ENCODE measurements at regions not wholly inside any gene's neighbourhood (a gene's known extent, or its start where the extent isn't known, plus 50 kb on each side); places are given as distances from the start of the nearest gene placed in this dataset.

DNA sequence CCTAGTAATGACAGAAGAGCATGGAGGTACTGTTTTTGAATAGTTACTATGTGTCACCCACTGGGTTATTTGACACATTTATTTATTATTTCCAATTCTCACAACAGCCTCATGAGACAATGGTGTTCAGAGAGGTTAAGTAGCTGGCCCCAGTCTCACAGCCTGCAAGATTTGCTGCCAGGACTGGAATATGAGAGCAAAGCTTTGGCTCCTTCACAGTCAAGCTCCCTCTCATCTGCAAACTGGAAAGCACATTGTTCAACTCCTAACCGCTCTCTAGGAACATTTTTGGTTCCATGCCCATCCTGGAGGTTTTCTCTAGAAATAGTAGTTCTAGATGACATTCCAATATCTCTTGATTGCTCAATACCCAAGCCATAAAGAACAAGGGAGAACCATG, 75.5 kb upstream of the CXCL12 start:
- WGBS (ENCODE audit: insufficient coverage): no CpG with 5 or more reads among the region's 1 CpG
- TF ChIP-seq EZH2 (IDR thresholded peaks at IDR 0.05; ENCODE audit: borderline replicate concordance, insufficient read depth, low read depth, low read length, poor library complexity, severe bottlenecking) (no peak), CTCF (IDR thresholded peaks at IDR 0.05) (no peak)
- Mint-ChIP-seq H3K27me3 (peaks cover 4% of the 10 kb centered on the region), H3K9me3 (ENCODE audit: insufficient read depth) (no peaks in the 10 kb centered on the region), H3K4me1 (no peaks in the 10 kb centered on the region), H3K4me3 (no peak overlapping the region), H3K27ac (no peak overlapping the region)
- ChIA-PET CTCF (no interaction called here), POLR2A (interaction anchor here (0.7 kb wide), 1 partner anchor 12 kb away, joined by 6 read pairs; no protein-coding TSS in a partner anchor)
- no peaks in the 10 kb centered on the region for H4K20me1 ChIP-seq (ENCODE audit: control insufficient read depth, insufficient read depth, low read length, poor library complexity, severe bottlenecking)
- no peaks in the 10 kb centered on the region for H3K79me2 ChIP-seq (ENCODE audit: control insufficient read depth, insufficient read depth, low read length)
- DNase-seq (no peak), ATAC-seq (ENCODE audit: low read depth) (no peak)
- peaks cover 0 to 9% (median 0%) of the 10 kb centered on the region in 3 donors for H3K9me3 ChIP-seq (ENCODE audit: control extremely low read depth in 1 of 3, control insufficient read depth in 2 of 3, insufficient read depth in 1 of 3, low read length in 2 of 3)
- intact Hi-C loops (cut with micrococcal nuclease): no loop called here
- no peak overlapping the region for H3K4me2 ChIP-seq (replicated peaks; ENCODE audit: low read depth, low read length, poor library complexity, severe bottlenecking)
- no peak overlapping the region for H2AFZ ChIP-seq (ENCODE audit: insufficient read depth, low read depth, low read length, poor library complexity, severe bottlenecking)
- H3K36me3 ChIP-seq (replicated peaks in 1 of 2; ENCODE audit: control extremely low read depth in 1 of 2, control insufficient read depth in 1 of 2, extremely low read depth in 1 of 2, insufficient read depth in 2 of 2, low read length in 1 of 2): no peaks in the 10 kb centered on the region
- no peak overlapping the region for H3K4me3 ChIP-seq (ENCODE audit: control extremely low read depth in 1 of 5, extremely low read depth in 1 of 5, insufficient read depth in 1 of 5, low read depth in 2 of 5, low read length in 4 of 5)
- H3K9ac ChIP-seq (ENCODE audit: low read length): no peak overlapping the region
- H3K27ac ChIP-seq (ENCODE audit: low read length in 2 of 2): no peak overlapping the region
- H3K4me1 ChIP-seq (ENCODE audit: control insufficient read depth in 2 of 2, insufficient read depth in 2 of 2, low read length in 2 of 2): no peaks in the 10 kb centered on the region
- no peaks in the 10 kb centered on the region for H3K27me3 ChIP-seq (replicated peaks in 1 of 4; ENCODE audit: control extremely low read depth in 1 of 4, control insufficient read depth in 3 of 4, insufficient read depth in 4 of 4, low read length in 3 of 4)

DNA sequence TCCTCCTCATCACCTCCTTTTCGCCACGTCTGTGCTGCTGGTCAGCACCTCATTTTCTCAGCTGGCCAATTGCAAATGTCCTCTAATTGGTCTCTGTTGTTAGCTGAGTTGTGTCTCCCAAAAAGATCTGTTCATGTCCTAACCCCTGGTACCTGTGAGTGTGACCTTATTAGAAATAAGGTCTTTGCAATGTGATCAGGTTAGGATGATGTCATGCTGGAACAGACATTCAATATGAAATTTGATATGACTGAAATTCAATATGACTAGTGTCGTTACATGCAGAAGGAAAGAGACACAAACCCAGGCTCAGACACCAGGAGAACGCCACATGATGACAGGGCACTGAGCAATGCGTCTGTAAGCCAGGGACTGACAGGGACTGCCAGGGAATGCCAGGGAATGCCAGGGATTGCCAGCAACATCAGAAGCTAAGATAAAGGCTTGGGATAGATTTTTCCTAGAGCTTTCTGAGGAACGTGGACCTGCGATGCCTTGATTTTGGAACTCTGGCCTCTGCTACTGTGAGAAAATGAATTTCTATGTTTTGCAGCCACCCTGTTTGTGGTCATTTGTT, 77.5 kb upstream of the CXCL12 start:
- ChIA-PET POLR2A (no interaction called here), CTCF (no interaction called here)
- no peak overlapping the region for H3K4me3 ChIP-seq (ENCODE audit: control extremely low read depth in 1 of 5, extremely low read depth in 1 of 5, insufficient read depth in 1 of 5, low read depth in 2 of 5, low read length in 4 of 5)
- H3K36me3 ChIP-seq (replicated peaks in 1 of 2; ENCODE audit: control extremely low read depth in 1 of 2, control insufficient read depth in 1 of 2, extremely low read depth in 1 of 2, insufficient read depth in 2 of 2, low read length in 1 of 2): no peaks in the 10 kb centered on the region
- DNase-seq (no peak), ATAC-seq (ENCODE audit: low read depth) (no peak)
- no peak overlapping the region for H3K4me2 ChIP-seq (replicated peaks; ENCODE audit: low read depth, low read length, poor library complexity, severe bottlenecking)
- no peak overlapping the region for H3K9ac ChIP-seq (ENCODE audit: low read length)
- no peak for TF ChIP-seq EZH2 (IDR thresholded peaks at IDR 0.05; ENCODE audit: borderline replicate concordance, insufficient read depth, low read depth, low read length, poor library complexity, severe bottlenecking)
- TF ChIP-seq CTCF (IDR thresholded peaks at IDR 0.05): no peak
- H3K9me3 Mint-ChIP-seq (ENCODE audit: insufficient read depth): no peaks in the 10 kb centered on the region
- WGBS (ENCODE audit: insufficient coverage): 90% methylated on average over 5 of the region's 7 CpGs
- peaks cover 4% of the 10 kb centered on the region for H3K27me3 Mint-ChIP-seq
- no peak overlapping the region for H2AFZ ChIP-seq (ENCODE audit: insufficient read depth, low read depth, low read length, poor library complexity, severe bottlenecking)
- no peak overlapping the region for H3K27ac Mint-ChIP-seq
- intact Hi-C loops (cut with micrococcal nuclease): no loop called here
- no peaks in the 10 kb centered on the region for H3K4me1 Mint-ChIP-seq
- no peaks in the 10 kb centered on the region for H3K27me3 ChIP-seq (replicated peaks in 1 of 4; ENCODE audit: control extremely low read depth in 1 of 4, control insufficient read depth in 3 of 4, insufficient read depth in 4 of 4, low read length in 3 of 4)
- H3K79me2 ChIP-seq (ENCODE audit: control insufficient read depth, insufficient read depth, low read length): no peaks in the 10 kb centered on the region
- no peaks in the 10 kb centered on the region for H3K4me1 ChIP-seq (ENCODE audit: control insufficient read depth in 2 of 2, insufficient read depth in 2 of 2, low read length in 2 of 2)
- H3K9me3 ChIP-seq (ENCODE audit: control extremely low read depth in 1 of 3, control insufficient read depth in 2 of 3, insufficient read depth in 1 of 3, low read length in 2 of 3): peaks cover 0 to 9% (median 0%) of the 10 kb centered on the region in 3 donors
- H4K20me1 ChIP-seq (ENCODE audit: control insufficient read depth, insufficient read depth, low read length, poor library complexity, severe bottlenecking): no peaks in the 10 kb centered on the region
- H3K4me3 Mint-ChIP-seq: no peak overlapping the region
- H3K27ac ChIP-seq (ENCODE audit: low read length in 2 of 2): no peak overlapping the region

All from B cell (primary cell).